SK-N-SH (cell line): ENCODE measurements at regions not wholly inside any gene's neighbourhood (a gene's known extent, or its start where the extent isn't known, plus 50 kb on each side); places are given as distances from the start of the nearest gene placed in this dataset.

Experiments
- CTCF ChIA-PET: fragments of 300-600, 350-600 bp; formaldehyde crosslinking; extraction: SDS; loops from one replicate; lab custom pipeline; 2021; lab: Yijun Ruan, JAX
- POLR2A ChIA-PET: fragments of 350-600 bp; sonication (Branson Sonifier 250); formaldehyde crosslinking; extraction: SDS; loops from one replicate; lab custom pipeline; 2020; ENCODE audit warnings: antibody characterized with exemption, inconsistent platforms; lab: Yijun Ruan, JAX
- DNase-seq: peaks from one replicate; pipeline ENCODE4 v3.0.0; 2012
- H2AFZ ChIP-seq: fragments of 200-600 bp; sonication (generic); 2 replicates; pipeline ENCODE4 v1.8.1; 2016; ENCODE audit warnings: antibody characterized with exemption, mild to moderate bottlenecking, low read depth
- H3F3A ChIP-seq: fragments of 200-600 bp; sonication (generic); replicated peaks from 2 replicates; pipeline ENCODE3; 2016; ENCODE audit warnings: antibody characterized with exemption, mild to moderate bottlenecking; ENCODE audit not compliant: insufficient read depth
- H3K27ac ChIP-seq, 2 experiments: fragments of 200-500 bp in 1 of 2; fragments of 200-600 bp in 1 of 2; sonication (Bioruptor generic) in 1 of 2; sonication (generic), shearing (Covaris generic) in 1 of 2; 2 replicates each; pipeline versions ENCODE4 v1.5.1 to v1.6.1; 2014 to 2016; ENCODE audit warnings: low read depth in 2 of 2, inconsistent platforms in 1 of 2, low read length in 1 of 2, mild to moderate bottlenecking in 1 of 2, mixed read lengths in 1 of 2
- H3K27me3 ChIP-seq: fragments of 200-600 bp; sonication (generic), shearing (Covaris generic); 2 replicates; pipeline ENCODE4 v1.6.1; 2016; ENCODE audit warnings: mixed run types; ENCODE audit not compliant: insufficient read depth
- H3K36me3 ChIP-seq, 2 experiments: fragments of 200-500 bp in 1 of 2; fragments of 200-600 bp in 1 of 2; sonication (Bioruptor generic) in 1 of 2; sonication (generic) in 1 of 2; replicated peaks in 1 of 2; 2 replicates each; pipeline versions ENCODE3 to v1.5.1; 2014 to 2016; ENCODE audit warnings: low read length in 1 of 2, mild to moderate bottlenecking in 1 of 2; ENCODE audit not compliant: insufficient read depth in 2 of 2, control insufficient read depth in 1 of 2
- H3K4me1 ChIP-seq, 2 experiments: fragments of 200-500 bp in 1 of 2; fragments of 200-600 bp in 1 of 2; sonication (Bioruptor generic) in 1 of 2; sonication (generic), shearing (Covaris generic) in 1 of 2; 2 replicates each; pipeline versions ENCODE4 v1.5.1 to v1.6.1; 2014 to 2016; ENCODE audit warnings: low read depth in 1 of 2, low read length in 1 of 2, mixed run types in 1 of 2; ENCODE audit not compliant: insufficient read depth in 2 of 2, control insufficient read depth in 1 of 2
- H3K4me2 ChIP-seq: fragments of 200-600 bp; sonication (generic), shearing (Covaris generic); 2 replicates; pipeline ENCODE4 v1.6.1; 2017; ENCODE audit warnings: mixed run types
- H3K4me3 ChIP-seq, 2 experiments: fragments of 200-500 bp in 1 of 2; fragments of 200-600 bp in 1 of 2; sonication (Bioruptor generic) in 1 of 2; sonication (generic), shearing (Covaris generic) in 1 of 2; 2 replicates each; pipeline versions ENCODE4 v1.5.1 to v1.8.1; 2014 to 2016; ENCODE audit warnings: low read depth in 2 of 2, inconsistent platforms in 1 of 2, low read length in 1 of 2, mild to moderate bottlenecking in 1 of 2, mixed read lengths in 1 of 2, moderate library complexity in 1 of 2
- H3K79me2 ChIP-seq: fragments of 200-600 bp; sonication (generic); 2 replicates; pipeline ENCODE4 v1.8.1; 2017; ENCODE audit warnings: mild to moderate bottlenecking; ENCODE audit not compliant: insufficient read depth
- H3K9ac ChIP-seq: fragments of 200-600 bp; sonication (generic); 2 replicates; pipeline ENCODE4 v1.6.1; 2017; ENCODE audit warnings: mixed run types
- H3K9me2 ChIP-seq: fragments of 200-600 bp; sonication (generic); 2 replicates; pipeline ENCODE4 v1.6.1; 2017; ENCODE audit warnings: mixed run types
- H3K9me3 ChIP-seq: fragments of 200-600 bp; sonication (generic); 2 replicates; pipeline ENCODE4 v1.6.1; 2017; ENCODE audit warnings: mixed run types, mild to moderate bottlenecking, moderate library complexity
- H4K20me1 ChIP-seq: fragments of 200-600 bp; sonication (generic); 2 replicates; pipeline ENCODE4 v1.6.1; 2017; ENCODE audit warnings: mild to moderate bottlenecking, mixed run types; ENCODE audit not compliant: insufficient read depth
- CHD2 ChIP-seq: fragments of 150-350 bp; IDR thresholded peaks from 2 replicates; pipeline ENCODE4 v1.6.1; 2018; ENCODE audit warnings: low read length; ENCODE audit not compliant: partially characterized antibody
- CTCF ChIP-seq: fragments of 200-600 bp; sonication (generic); IDR thresholded peaks from 2 replicates; pipeline ENCODE4 v1.6.1; 2017; ENCODE audit warnings: antibody characterized with exemption, mild to moderate bottlenecking, moderate library complexity
- EP300 ChIP-seq, 2 experiments: IDR thresholded peaks; 2 replicates each; pipeline versions ENCODE4 v1.4.0 to v1.6.1; 2012; ENCODE audit warnings: borderline replicate concordance in 1 of 2, low read depth in 1 of 2, low read length in 1 of 2
- FOXM1 ChIP-seq: IDR thresholded peaks from 2 replicates; pipeline ENCODE4 v1.4.0; 2012; ENCODE audit warnings: low read depth, mild to moderate bottlenecking
- GABPA ChIP-seq: IDR thresholded peaks from 2 replicates; pipeline ENCODE4 v1.4.0; 2012; ENCODE audit warnings: low read depth, mild to moderate bottlenecking
- GATA2 ChIP-seq: sonication (generic); formaldehyde crosslinking; IDR thresholded peaks from 2 replicates; pipeline ENCODE4 v1.5.0; 2020; ENCODE audit warnings: mild to moderate bottlenecking, missing genetic modification reagents
- PBX3 ChIP-seq: IDR thresholded peaks from 2 replicates; pipeline ENCODE4; 2012
- RCOR1 ChIP-seq: fragments of 150-350 bp; IDR thresholded peaks from 2 replicates; pipeline ENCODE4 v1.6.1; 2017; ENCODE audit warnings: antibody characterized with exemption, low read length
- REST ChIP-seq: IDR thresholded peaks from 2 replicates; pipeline ENCODE4 v1.6.1; 2012; ENCODE audit warnings: mild to moderate bottlenecking, low read depth, low read length, moderate library complexity
- RFX5 ChIP-seq: IDR thresholded peaks from 2 replicates; pipeline ENCODE4 v1.6.1; 2012; ENCODE audit warnings: mild to moderate bottlenecking, improper control_type of control experiment, low read length
- USF1 ChIP-seq: IDR thresholded peaks from 2 replicates; pipeline ENCODE4 v1.4.0; 2012; ENCODE audit warnings: low read depth, borderline replicate concordance
- YY1 ChIP-seq: IDR thresholded peaks from 2 replicates; pipeline ENCODE4 v1.4.0; 2012; ENCODE audit warnings: low read depth, mild to moderate bottlenecking
- whole genome bisulfite sequencing: methylation state at CpG from one replicate; pipeline ENCODE4 v1.1.6; 2017; ENCODE audit warnings: low lambda C conversion rate; 5-methylcytosine and 5-hydroxymethylcytosine counted together

GRCh38 chr9:107992271-107992670 is 502.7 kb upstream of the KLF4 start:
- no peak for DNase-seq
- 16% methylated on average over 2 of the region's 2 CpGs for WGBS
- Histone ChIP-seq H3F3A (no peaks in the 10 kb centered on the region), H3K36me3 (no peaks in the 10 kb centered on the region), H3K27ac (no peak overlapping the region), H3K9me3 (no peaks in the 10 kb centered on the region), H3K27me3 (0 out of 2 replicates have a peak, but pooled peaks cover 7% of the 10 kb centered on the region), H3K9ac (no peak overlapping the region), H4K20me1 (no peaks in the 10 kb centered on the region), H2AFZ (no peak overlapping the region), H3K4me3 (no peak overlapping the region), H3K4me1 (no peaks in the 10 kb centered on the region), H3K9me2 (no peaks in the 10 kb centered on the region), H3K79me2 (no peaks in the 10 kb centered on the region), H3K4me2 (no peak overlapping the region)
- ChIA-PET POLR2A (no interaction called here), CTCF (no interaction called here)
- TF ChIP-seq GATA2 (CRISPR knock-in tag) (no peak), USF1 (no peak), RCOR1 (no peak), CHD2 (no peak), GABPA (no peak), YY1 (no peak), PBX3 (no peak), FOXM1 (no peak), EP300 (IDR thresholded peaks at IDR 0.05; ENCODE audit: borderline replicate concordance in 1 of 2, low read depth in 1 of 2, low read length in 1 of 2) (no peak), CTCF (no peak), RFX5 (no peak), REST (no peak)
